Spleen (tissue), 11 donors: ENCODE measurements at regions not wholly inside any gene's neighbourhood (a gene's known extent, or its start where the extent isn't known, plus 50 kb on each side); places are given as distances from the start of the nearest gene placed in this dataset.
"Not testable (repeated sequence)": the region's sequence is repeated elsewhere in the genome, so short reads cannot be mapped to it uniquely, and the experiment has no call there.

ENCODE experiments used
- DNase-seq: peaks from one replicate; pipeline ENCODE4 v3.0.0-alpha.2; 2020
- H3K27ac ChIP-seq, 8 donors: fragments of 200-600 bp; sonication (generic) in 7 of 8; 1 replicate in 4 of 8; 2 replicates in 4 of 8; pipeline versions ENCODE4 v1.5.0 to v1.8.0; 2016 to 2021; ENCODE audit warnings: inconsistent platforms in 4 of 8, mild to moderate bottlenecking in 4 of 8, moderate library complexity in 1 of 8
- H3K27me3 ChIP-seq, 7 donors: fragments of 200-600 bp; sonication (generic) in 6 of 7; replicated peaks in 1 of 7; 1 replicate in 4 of 7; 2 replicates in 3 of 7; pipeline versions ENCODE4 v1.5.0 to v1.8.0; 2016 to 2021; ENCODE audit warnings: inconsistent platforms in 3 of 7, mild to moderate bottlenecking in 1 of 7
- H3K36me3 ChIP-seq, 6 donors: fragments of 200-600 bp; sonication (generic) in 5 of 6; 1 replicate in 4 of 6; 2 replicates in 2 of 6; pipeline versions ENCODE4 v1.5.0 to v1.8.0; 2016 to 2021; ENCODE audit warnings: inconsistent platforms in 2 of 6
- H3K4me1 ChIP-seq, 6 donors: fragments of 200-600 bp; sonication (generic) in 5 of 6; 1 replicate in 3 of 6; 2 replicates in 3 of 6; pipeline versions ENCODE4 v1.5.0 to v1.8.0; 2016 to 2021; ENCODE audit warnings: inconsistent platforms in 3 of 6
- H3K4me3 ChIP-seq, 8 donors: fragments of 200-600 bp; sonication (generic) in 7 of 8; 1 replicate in 4 of 8; 2 replicates in 4 of 8; pipeline versions ENCODE4 v1.5.0 to v1.8.0; 2016 to 2021; ENCODE audit warnings: inconsistent platforms in 4 of 8, mild to moderate bottlenecking in 4 of 8, moderate library complexity in 2 of 8
- H3K9me3 ChIP-seq, 8 donors: fragments of 200-600 bp; sonication (generic) in 7 of 8; 1 replicate in 4 of 8; 2 replicates in 4 of 8; pipeline versions ENCODE4 v1.5.0 to v1.8.0; 2016 to 2021; ENCODE audit warnings: inconsistent platforms in 4 of 8
- POLR2A ChIP-seq, 3 donors: fragments of 450-650 bp; IDR thresholded peaks; one replicate each; pipeline ENCODE4 v1.5.1; 2017; ENCODE audit warnings: antibody characterized with exemption in 3 of 3, mild to moderate bottlenecking in 1 of 3
- POLR2AphosphoS5 ChIP-seq, 3 donors: sonication (generic); formaldehyde crosslinking; IDR thresholded peaks; one replicate each; pipeline ENCODE4 v1.5.1; 2017; ENCODE audit warnings: antibody characterized with exemption in 3 of 3
- WGBS, 5 donors: extraction: QIAGEN DNeasy Blood & Tissue Kit in 3 of 5; methylation state at CpG; one replicate each; pipeline versions ENCODE4 v1.1.5 to v1.1.7; 2013 to 2018; 5-methylcytosine and 5-hydroxymethylcytosine counted together
- intact Hi-C: fragments of 100-400 bp; cut with DNase I; formaldehyde crosslinking; loops from one replicate; pipeline ENCODE4 v1.15.0; 2023; ENCODE audit warnings: low total_unique reads
- TF ChIP-seq, protein P1 (sequence below), 11 experiments: fragments of 200-600 bp in 7 of 11; fragments of 450-650 bp in 4 of 11; sonication (generic) in 4 of 11; IDR thresholded peaks in 8 of 11; conservative IDR thresholded peaks in 3 of 11; 1 replicate in 7 of 11; 2 replicates in 4 of 11; pipeline versions ENCODE4 v1.4.0 to v1.8.0; 2016 to 2021; ENCODE audit warnings: antibody characterized with exemption in 11 of 11, inconsistent platforms in 4 of 11, mild to moderate bottlenecking in 1 of 11
- donor health status: healthy with polysubstance abuse.
- donor health status: DM: no; HTN: no; CAD: no; lungs with moderate emphysema.
- donor health status: DM: no; HTN: no; CAD: no.
- donor health status: Bipolar disorder and iron deficiency.
- donor health status: healthy.
- donor health status: DM: no; HTN: no; CAD: no.
- donor health status: DM: yes; HTN: yes; CAD: no.

GRCh38 chr2:240191001-240191400, 50.5 kb upstream of the OTOS start:
- DNase-seq: peak; percentile 35
- Histone ChIP-seq H3K4me1 (no peaks in the 10 kb centered on the region), H3K9me3 (peaks cover 0 to 14% (median 9%) of the 10 kb centered on the region in 8 donors), H3K27ac (no peak overlapping the region), H3K4me3 (no peak overlapping the region), H3K36me3 (no peaks in the 10 kb centered on the region), H3K27me3 (peaks cover 0 to 31% (median 0%) of the 10 kb centered on the region in 7 donors)
- WGBS, 5 donors: 81 to 95% (median 88%) methylated on average over 15 of the region's 15 CpGs
- TF ChIP-seq POLR2AphosphoS5 (IDR thresholded peaks at IDR 0.05) (no peak), POLR2A (IDR thresholded peaks at IDR 0.05) (no peak)
- TF ChIP-seq, protein P1, sequence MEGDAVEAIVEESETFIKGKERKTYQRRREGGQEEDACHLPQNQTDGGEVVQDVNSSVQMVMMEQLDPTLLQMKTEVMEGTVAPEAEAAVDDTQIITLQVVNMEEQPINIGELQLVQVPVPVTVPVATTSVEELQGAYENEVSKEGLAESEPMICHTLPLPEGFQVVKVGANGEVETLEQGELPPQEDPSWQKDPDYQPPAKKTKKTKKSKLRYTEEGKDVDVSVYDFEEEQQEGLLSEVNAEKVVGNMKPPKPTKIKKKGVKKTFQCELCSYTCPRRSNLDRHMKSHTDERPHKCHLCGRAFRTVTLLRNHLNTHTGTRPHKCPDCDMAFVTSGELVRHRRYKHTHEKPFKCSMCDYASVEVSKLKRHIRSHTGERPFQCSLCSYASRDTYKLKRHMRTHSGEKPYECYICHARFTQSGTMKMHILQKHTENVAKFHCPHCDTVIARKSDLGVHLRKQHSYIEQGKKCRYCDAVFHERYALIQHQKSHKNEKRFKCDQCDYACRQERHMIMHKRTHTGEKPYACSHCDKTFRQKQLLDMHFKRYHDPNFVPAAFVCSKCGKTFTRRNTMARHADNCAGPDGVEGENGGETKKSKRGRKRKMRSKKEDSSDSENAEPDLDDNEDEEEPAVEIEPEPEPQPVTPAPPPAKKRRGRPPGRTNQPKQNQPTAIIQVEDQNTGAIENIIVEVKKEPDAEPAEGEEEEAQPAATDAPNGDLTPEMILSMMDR (IDR thresholded peaks at IDR 0.05 in 8 of 11, conservative IDR thresholded peaks at IDR 0.05 in 3 of 11): no peak
- intact Hi-C loops: no loop called here

DNA sequence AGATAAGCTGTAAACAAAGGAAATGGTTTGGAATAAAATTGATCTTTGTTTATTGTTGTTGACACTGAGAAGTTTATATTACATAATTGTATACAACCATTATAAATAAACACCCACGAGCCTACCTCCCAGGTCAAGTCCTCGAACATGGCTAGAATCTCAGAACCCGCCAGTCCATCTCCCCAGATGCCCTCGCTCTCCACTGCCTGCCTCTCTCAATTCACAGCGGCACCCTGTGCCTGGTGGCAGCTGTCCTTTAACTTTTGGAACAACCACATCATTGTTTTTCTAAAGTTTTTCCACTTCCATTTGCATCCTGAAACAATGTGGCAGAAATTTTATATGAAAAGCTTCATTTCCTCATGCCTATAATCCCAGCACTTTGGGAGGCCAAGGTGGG, 52.2 kb upstream of the OTOS start:
- DNase-seq: peak; percentile 14
- Histone ChIP-seq H3K9me3 (peaks cover 0 to 9% (median 6%) of the 10 kb centered on the region in 8 donors), H3K27ac (no peak overlapping the region), H3K4me3 (no peak overlapping the region), H3K4me1 (no peaks in the 10 kb centered on the region), H3K27me3 (peaks cover 0 to 45% (median 0%) of the 10 kb centered on the region in 7 donors), H3K36me3 (no peaks in the 10 kb centered on the region)
- WGBS, 5 donors: 82 to 85% (median 83%) methylated on average over 5 of the region's 5 CpGs
- intact Hi-C loops: no loop called here
- TF ChIP-seq, protein P1 (IDR thresholded peaks at IDR 0.05 in 8 of 11, conservative IDR thresholded peaks at IDR 0.05 in 3 of 11): no peak
- TF ChIP-seq POLR2A (IDR thresholded peaks at IDR 0.05): no peak
- TF ChIP-seq POLR2AphosphoS5 (IDR thresholded peaks at IDR 0.05): no peak

DNA sequence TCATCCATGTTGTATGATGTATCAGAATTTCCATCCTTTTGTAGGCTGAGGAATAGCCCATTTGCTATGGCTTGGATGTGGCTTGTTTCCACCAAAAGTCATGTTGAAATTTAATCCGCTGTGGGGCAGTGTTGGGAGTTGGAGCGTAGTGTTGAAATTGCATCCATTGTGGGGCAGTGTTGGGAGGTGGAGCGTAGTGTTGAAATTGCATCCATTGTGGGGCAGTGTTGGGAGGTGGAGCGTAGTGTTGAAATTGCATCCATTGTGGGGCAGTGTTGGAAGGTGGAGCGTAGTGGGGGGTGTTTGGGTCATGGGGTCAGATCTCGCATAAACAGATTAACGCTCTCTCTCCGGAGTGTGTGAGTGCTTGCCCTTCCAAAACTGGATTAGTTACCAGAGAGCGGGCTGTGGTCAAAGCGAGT, 53.9 kb upstream of the OTOS start:
- H3K4me3 ChIP-seq, H3K27ac ChIP-seq, H3K4me1 ChIP-seq, H3K36me3 ChIP-seq, H3K9me3 ChIP-seq, DNase-seq, intact Hi-C loops: not testable (repeated sequence)
- 39 to 63% (median 56%) methylated on average over 10 of the region's 10 CpGs for WGBS, 5 donors
- H3K27me3 ChIP-seq: peaks cover 0 to 51% (median 0%) of the 10 kb centered on the region in 7 donors

DNA sequence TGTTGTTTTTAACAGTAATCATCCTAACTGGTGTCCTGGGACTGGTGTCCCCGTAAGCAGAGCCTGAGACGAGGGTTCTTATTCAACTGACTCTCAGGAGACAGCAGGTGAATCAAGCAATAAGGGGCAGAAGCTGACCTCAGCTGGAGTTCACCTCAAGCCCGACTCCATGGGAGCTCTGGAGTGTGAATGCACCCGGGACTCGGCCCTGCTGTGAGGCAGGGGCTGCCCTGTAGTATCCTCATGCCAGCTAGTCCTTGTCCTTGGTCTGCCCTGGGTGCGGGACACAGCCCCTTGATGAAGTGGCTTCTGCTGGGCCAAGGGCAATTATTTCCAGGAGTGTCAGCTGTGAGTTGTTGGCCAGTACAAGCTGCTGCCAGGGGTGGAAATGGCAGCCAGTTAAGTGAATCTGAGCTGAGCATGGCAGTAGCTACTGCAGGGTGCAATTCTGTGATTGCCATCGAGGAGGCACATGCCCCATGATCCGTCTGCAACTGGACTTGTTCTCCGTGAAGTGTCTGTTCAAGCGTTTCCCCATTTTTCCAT, 54.9 kb upstream of the OTOS start:
- Histone ChIP-seq H3K27ac (no peak overlapping the region), H3K4me1 (peaks cover 0 to 2% (median 0%) of the 10 kb centered on the region in 6 donors), H3K27me3 (peaks cover 0 to 53% (median 0%) of the 10 kb centered on the region in 7 donors), H3K9me3 (no peaks in the 10 kb centered on the region), H3K4me3 (no peak overlapping the region), H3K36me3 (no peaks in the 10 kb centered on the region)
- 83 to 89% (median 88%) methylated on average over 7 to 10 of the region's 10 CpGs for WGBS, 5 donors
- intact Hi-C loops: no loop called here
- peak; percentile 34 for DNase-seq
- TF ChIP-seq, protein P1 (IDR thresholded peaks at IDR 0.05 in 8 of 11, conservative IDR thresholded peaks at IDR 0.05 in 3 of 11): no peak
- TF ChIP-seq POLR2A (IDR thresholded peaks at IDR 0.05): no peak
- no peak for TF ChIP-seq POLR2AphosphoS5 (IDR thresholded peaks at IDR 0.05)
